ENCODE measurements at regions not wholly inside any gene's neighbourhood (a gene's known extent, or its start where the extent isn't known, plus 50 kb on each side); places are given as distances from the start of the nearest gene placed in this dataset.
"Not testable (repeated sequence)": the region's sequence is repeated elsewhere in the genome, so short reads cannot be mapped to it uniquely, and the experiment has no call there.

DNA sequence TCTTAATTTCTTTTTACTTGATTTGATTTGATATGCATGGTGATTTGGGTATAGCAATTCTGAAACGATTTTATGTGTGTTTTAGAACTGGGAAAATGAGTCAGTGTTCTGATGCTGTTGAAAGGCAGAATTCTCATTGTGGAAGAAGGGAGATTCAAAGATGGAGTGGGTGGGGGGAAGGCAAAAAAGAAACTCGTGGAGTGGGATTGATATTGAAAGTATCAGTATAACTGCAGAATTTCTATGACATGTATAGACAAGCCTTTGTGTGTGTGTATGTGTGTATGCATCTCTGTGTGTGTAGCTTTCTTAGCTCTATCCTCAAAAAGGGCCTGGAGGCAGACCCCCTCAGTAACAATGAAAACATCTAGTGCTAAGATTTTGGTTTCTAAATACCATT, 184.3 kb upstream of the OLIG3 start:
- H3K4me1 ChIP-seq (ENCODE audit: low read length): peaks cover 4% of the 10 kb centered on the region; the same call in 1 of the 2 replicates
- H3K27me3 ChIP-seq (ENCODE audit: low read length): no peaks in the 10 kb centered on the region
- H3K9me3 ChIP-seq (ENCODE audit: low read length): no peaks in the 10 kb centered on the region
- no peak overlapping the region for H2AFZ ChIP-seq (ENCODE audit: low read length)
- no peak overlapping the region for H3K4me2 ChIP-seq (ENCODE audit: low read depth, low read length, poor library complexity, severe bottlenecking)
- no peak overlapping the region for H3K9ac ChIP-seq (ENCODE audit: low read length)
- no peaks in the 10 kb centered on the region for H3K36me3 ChIP-seq (ENCODE audit: insufficient read depth, low read length)
- H3K27ac ChIP-seq (ENCODE audit: low read length): no peak overlapping the region
- no peak for DNase-seq
- no peaks in the 10 kb centered on the region for H4K20me1 ChIP-seq (ENCODE audit: insufficient read depth, low read depth, low read length)
- no peak overlapping the region for H3K4me3 ChIP-seq (ENCODE audit: low read length)
- no peaks in the 10 kb centered on the region for H3K79me2 ChIP-seq (ENCODE audit: low read length)
- H3K9me2 ChIP-seq (replicated peaks; ENCODE audit: insufficient read depth, low read length): no peaks in the 10 kb centered on the region

DNA sequence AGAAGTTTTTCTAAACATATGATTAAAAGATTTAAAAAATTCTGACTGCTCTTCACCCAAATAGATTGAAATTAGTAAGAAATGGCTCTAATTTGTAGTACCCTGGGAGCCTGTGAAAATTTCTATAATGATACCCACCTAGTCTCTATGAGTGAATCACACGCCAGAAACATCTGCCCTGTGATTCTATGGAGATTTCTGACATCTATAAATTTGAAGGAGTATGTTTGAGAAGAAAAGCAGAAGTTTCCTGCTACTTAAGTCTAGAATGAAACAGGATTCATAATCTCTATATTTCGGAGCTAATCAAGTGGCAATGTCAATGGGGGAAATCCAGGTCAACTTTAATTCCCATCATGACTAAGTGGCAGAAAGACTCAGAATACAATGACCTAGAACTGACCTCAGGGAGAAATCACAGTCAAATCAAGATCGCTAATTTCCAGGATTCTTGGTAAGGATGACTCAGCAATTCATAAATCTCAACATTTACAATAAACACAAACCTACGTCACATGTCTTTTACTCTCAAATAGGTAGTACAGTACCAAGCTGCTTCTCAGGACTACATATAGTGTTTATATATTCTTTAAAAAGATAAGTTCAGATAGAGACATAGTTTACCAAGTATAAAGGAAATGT, 186.2 kb upstream of the TNFAIP3 start:
- H3K4me2 ChIP-seq (ENCODE audit: low read depth, low read length, poor library complexity, severe bottlenecking): peak overlapping the region; percentile 30
- peaks cover 4% of the 10 kb centered on the region; the same call in 1 of the 2 replicates for H3K4me1 ChIP-seq (ENCODE audit: low read length)
- no peaks in the 10 kb centered on the region for H3K79me2 ChIP-seq (ENCODE audit: low read length)
- no peaks in the 10 kb centered on the region for H3K36me3 ChIP-seq (ENCODE audit: insufficient read depth, low read length)
- H2AFZ ChIP-seq (ENCODE audit: low read length): no peak overlapping the region
- no peak overlapping the region for H3K9ac ChIP-seq (ENCODE audit: low read length)
- no peaks in the 10 kb centered on the region for H3K9me2 ChIP-seq (replicated peaks; ENCODE audit: insufficient read depth, low read length)
- DNase-seq: no peak
- H3K9me3 ChIP-seq (ENCODE audit: low read length): no peaks in the 10 kb centered on the region
- H4K20me1 ChIP-seq (ENCODE audit: insufficient read depth, low read depth, low read length): no peaks in the 10 kb centered on the region
- no peak overlapping the region for H3K27ac ChIP-seq (ENCODE audit: low read length)
- no peak overlapping the region for H3K4me3 ChIP-seq (ENCODE audit: low read length)
- H3K27me3 ChIP-seq (ENCODE audit: low read length): no peaks in the 10 kb centered on the region

DNA sequence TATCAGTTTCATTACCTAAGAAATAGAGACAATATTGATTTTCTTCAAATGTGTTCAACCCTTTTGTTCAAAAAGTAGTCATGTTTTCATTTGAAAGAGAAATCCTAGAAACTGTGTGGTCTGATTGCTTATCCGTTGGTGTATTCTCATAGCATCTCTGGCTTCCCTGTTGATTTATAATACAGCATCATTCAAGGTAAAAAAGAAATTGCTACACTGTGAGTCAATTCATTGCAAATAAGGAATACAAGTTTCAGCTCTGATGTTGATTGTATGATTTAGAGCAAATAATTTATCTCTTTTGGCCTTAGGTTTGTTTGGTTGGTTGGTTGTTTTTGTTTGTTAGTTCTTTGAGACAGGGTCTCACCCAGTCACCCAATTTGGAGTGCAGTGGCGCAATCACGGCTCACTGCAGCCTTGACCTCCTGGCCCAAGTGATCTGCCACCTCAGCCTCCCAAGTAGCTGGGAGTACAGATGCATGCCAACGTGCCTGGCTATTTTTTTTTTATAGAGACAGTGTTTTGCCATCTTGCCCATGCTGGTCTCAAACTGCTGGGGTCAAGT, 185.5 kb upstream of the TNFAIP3 start:
- H3K4me3 ChIP-seq (ENCODE audit: low read length): no peak overlapping the region
- no peaks in the 10 kb centered on the region for H3K36me3 ChIP-seq (ENCODE audit: insufficient read depth, low read length)
- no peak overlapping the region for H3K9ac ChIP-seq (ENCODE audit: low read length)
- H3K9me2 ChIP-seq (replicated peaks; ENCODE audit: insufficient read depth, low read length): no peaks in the 10 kb centered on the region
- H4K20me1 ChIP-seq (ENCODE audit: insufficient read depth, low read depth, low read length): no peaks in the 10 kb centered on the region
- H3K27ac ChIP-seq (ENCODE audit: low read length): no peak overlapping the region
- no peak for DNase-seq
- H3K9me3 ChIP-seq (ENCODE audit: low read length): no peaks in the 10 kb centered on the region
- no peaks in the 10 kb centered on the region for H3K27me3 ChIP-seq (ENCODE audit: low read length)
- H3K4me1 ChIP-seq (ENCODE audit: low read length): peaks cover 4% of the 10 kb centered on the region; the same call in 1 of the 2 replicates
- H3K79me2 ChIP-seq (ENCODE audit: low read length): no peaks in the 10 kb centered on the region
- no peak overlapping the region for H2AFZ ChIP-seq (ENCODE audit: low read length)
- H3K4me2 ChIP-seq (ENCODE audit: low read depth, low read length, poor library complexity, severe bottlenecking): no peak overlapping the region

DNA sequence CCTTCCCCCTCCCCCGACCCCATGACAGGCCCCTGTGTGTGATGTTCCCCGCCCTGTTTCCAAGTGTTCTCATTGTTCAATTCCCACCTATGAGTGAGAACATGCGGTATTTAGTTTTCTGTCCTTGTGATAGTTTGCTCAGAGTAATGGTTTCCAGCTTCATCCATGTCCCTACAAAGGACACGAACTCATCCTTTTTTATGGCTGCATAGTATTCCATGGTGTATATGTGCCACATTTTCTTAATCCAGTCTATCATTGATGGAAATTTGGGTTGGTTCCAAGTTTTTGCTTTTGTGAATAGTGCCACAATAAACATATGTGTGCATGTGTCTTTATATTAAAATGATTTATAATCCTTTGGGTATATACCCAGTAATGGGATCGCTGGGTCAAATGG, 184.4 kb upstream of the TNFAIP3 start:
- H3K9me2 ChIP-seq (replicated peaks; ENCODE audit: insufficient read depth, low read length); H2AFZ ChIP-seq (ENCODE audit: low read length); H3K27ac ChIP-seq (ENCODE audit: low read length); H3K27me3 ChIP-seq (ENCODE audit: low read length); H4K20me1 ChIP-seq (ENCODE audit: insufficient read depth, low read depth, low read length); H3K4me3 ChIP-seq (ENCODE audit: low read length); H3K4me1 ChIP-seq (ENCODE audit: low read length); DNase-seq; H3K79me2 ChIP-seq (ENCODE audit: low read length); H3K36me3 ChIP-seq (ENCODE audit: insufficient read depth, low read length); H3K9me3 ChIP-seq (ENCODE audit: low read length); H3K4me2 ChIP-seq (ENCODE audit: low read depth, low read length, poor library complexity, severe bottlenecking); H3K9ac ChIP-seq (ENCODE audit: low read length): not testable (repeated sequence)

DNA sequence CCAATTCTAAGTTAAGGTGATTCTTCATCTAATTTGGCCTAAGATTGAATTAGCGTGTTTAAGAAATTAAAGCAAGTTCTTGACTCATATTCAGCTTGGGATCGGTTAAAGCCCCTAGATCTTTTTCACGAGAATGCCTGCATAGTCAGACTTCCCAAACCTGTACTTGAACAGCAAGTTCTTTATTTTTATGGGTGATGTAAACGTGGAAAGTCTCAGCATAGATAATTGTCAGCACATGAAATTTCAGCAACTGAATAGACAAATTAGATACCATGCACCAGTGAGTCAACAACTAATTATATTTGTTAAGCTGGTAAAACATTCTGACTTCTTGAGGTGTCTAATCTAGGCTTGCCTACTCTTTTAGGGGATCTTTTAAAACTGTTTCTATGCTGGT, 183.1 kb upstream of the TNFAIP3 start:
- no peaks in the 10 kb centered on the region for H3K36me3 ChIP-seq (ENCODE audit: insufficient read depth, low read length)
- no peaks in the 10 kb centered on the region for H3K9me2 ChIP-seq (replicated peaks; ENCODE audit: insufficient read depth, low read length)
- H4K20me1 ChIP-seq (ENCODE audit: insufficient read depth, low read depth, low read length): no peaks in the 10 kb centered on the region
- no peak overlapping the region for H3K4me3 ChIP-seq (ENCODE audit: low read length)
- no peak overlapping the region for H2AFZ ChIP-seq (ENCODE audit: low read length)
- H3K4me2 ChIP-seq (ENCODE audit: low read depth, low read length, poor library complexity, severe bottlenecking): no peak overlapping the region
- H3K4me1 ChIP-seq (ENCODE audit: low read length): peaks cover 4% of the 10 kb centered on the region; the same call in 1 of the 2 replicates
- no peak for DNase-seq
- no peak overlapping the region for H3K27ac ChIP-seq (ENCODE audit: low read length)
- no peaks in the 10 kb centered on the region for H3K79me2 ChIP-seq (ENCODE audit: low read length)
- H3K9me3 ChIP-seq (ENCODE audit: low read length): no peaks in the 10 kb centered on the region
- H3K27me3 ChIP-seq (ENCODE audit: low read length): no peaks in the 10 kb centered on the region
- H3K9ac ChIP-seq (ENCODE audit: low read length): no peak overlapping the region

DNA sequence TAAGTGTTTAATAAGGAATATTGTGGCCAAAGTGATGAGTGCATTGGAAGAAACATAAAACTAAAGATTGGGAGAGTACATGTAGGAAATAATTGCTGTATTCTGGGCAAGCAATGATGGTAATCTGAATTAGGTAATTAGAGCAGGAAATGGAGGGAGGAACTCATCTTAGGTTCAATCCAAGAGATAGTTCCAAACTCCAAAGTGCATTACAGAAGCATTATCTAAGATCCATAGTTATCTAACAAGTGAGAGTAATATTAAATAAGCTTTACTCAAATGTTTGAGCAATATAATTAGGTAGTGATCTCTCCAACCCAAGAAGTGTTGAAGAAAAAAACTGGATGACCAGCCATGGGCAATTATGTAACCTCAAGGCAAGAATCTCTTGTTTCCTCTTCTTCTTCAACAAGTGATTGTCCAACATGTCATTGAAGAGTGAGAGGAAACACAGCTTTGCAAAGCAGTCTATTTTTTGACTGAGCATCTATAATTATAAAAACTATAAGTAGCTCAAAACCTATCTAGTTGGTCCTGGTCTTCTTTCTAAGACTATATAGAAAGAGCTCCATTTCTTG, 181.2 kb upstream of the TNFAIP3 start:
- no peak overlapping the region for H2AFZ ChIP-seq (ENCODE audit: low read length)
- H3K79me2 ChIP-seq (ENCODE audit: low read length): no peaks in the 10 kb centered on the region
- H3K36me3 ChIP-seq (ENCODE audit: insufficient read depth, low read length): no peaks in the 10 kb centered on the region
- H3K4me3 ChIP-seq (ENCODE audit: low read length): no peak overlapping the region
- peaks cover under 1% of the 10 kb centered on the region; the same call in 1 of the 2 replicates for H3K4me1 ChIP-seq (ENCODE audit: low read length)
- no peak for DNase-seq
- H3K27me3 ChIP-seq (ENCODE audit: low read length): no peaks in the 10 kb centered on the region
- no peaks in the 10 kb centered on the region for H4K20me1 ChIP-seq (ENCODE audit: insufficient read depth, low read depth, low read length)
- no peaks in the 10 kb centered on the region for H3K9me3 ChIP-seq (ENCODE audit: low read length)
- H3K4me2 ChIP-seq (ENCODE audit: low read depth, low read length, poor library complexity, severe bottlenecking): no peak overlapping the region
- H3K9ac ChIP-seq (ENCODE audit: low read length): no peak overlapping the region
- H3K9me2 ChIP-seq (replicated peaks; ENCODE audit: insufficient read depth, low read length): no peaks in the 10 kb centered on the region
- no peak overlapping the region for H3K27ac ChIP-seq (ENCODE audit: low read length)

DNA sequence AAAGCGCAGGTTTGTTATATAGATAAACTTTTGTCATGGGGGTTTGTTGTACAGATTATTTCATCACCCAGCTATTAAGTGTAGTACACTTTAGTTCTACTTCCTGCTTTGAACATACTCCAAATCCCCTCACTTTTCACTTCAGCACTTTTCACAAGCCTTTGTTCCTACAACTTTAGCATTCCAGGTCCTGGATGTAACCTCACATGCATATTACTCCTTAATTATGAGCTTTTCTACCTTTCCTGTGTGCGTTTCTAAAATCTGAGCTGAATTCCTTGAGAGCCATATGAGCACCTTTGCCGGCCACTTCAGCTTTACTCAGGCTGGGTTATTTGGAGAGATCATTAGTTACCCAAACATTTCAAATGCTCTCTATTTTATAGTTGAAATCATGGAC, 179.2 kb upstream of the TNFAIP3 start:
- no peaks in the 10 kb centered on the region for H3K9me3 ChIP-seq (ENCODE audit: low read length)
- no peak overlapping the region for H3K27ac ChIP-seq (ENCODE audit: low read length)
- H3K27me3 ChIP-seq (ENCODE audit: low read length): no peaks in the 10 kb centered on the region
- no peak overlapping the region for H2AFZ ChIP-seq (ENCODE audit: low read length)
- no peaks in the 10 kb centered on the region for H3K79me2 ChIP-seq (ENCODE audit: low read length)
- no peak overlapping the region for H3K9ac ChIP-seq (ENCODE audit: low read length)
- H4K20me1 ChIP-seq (ENCODE audit: insufficient read depth, low read depth, low read length): no peaks in the 10 kb centered on the region
- H3K9me2 ChIP-seq (replicated peaks; ENCODE audit: insufficient read depth, low read length): no peaks in the 10 kb centered on the region
- H3K4me2 ChIP-seq (ENCODE audit: low read depth, low read length, poor library complexity, severe bottlenecking): no peak overlapping the region
- H3K4me3 ChIP-seq (ENCODE audit: low read length): no peak overlapping the region
- no peak for DNase-seq
- H3K36me3 ChIP-seq (ENCODE audit: insufficient read depth, low read length): no peaks in the 10 kb centered on the region
- no peaks in the 10 kb centered on the region for H3K4me1 ChIP-seq (ENCODE audit: low read length)

DNA sequence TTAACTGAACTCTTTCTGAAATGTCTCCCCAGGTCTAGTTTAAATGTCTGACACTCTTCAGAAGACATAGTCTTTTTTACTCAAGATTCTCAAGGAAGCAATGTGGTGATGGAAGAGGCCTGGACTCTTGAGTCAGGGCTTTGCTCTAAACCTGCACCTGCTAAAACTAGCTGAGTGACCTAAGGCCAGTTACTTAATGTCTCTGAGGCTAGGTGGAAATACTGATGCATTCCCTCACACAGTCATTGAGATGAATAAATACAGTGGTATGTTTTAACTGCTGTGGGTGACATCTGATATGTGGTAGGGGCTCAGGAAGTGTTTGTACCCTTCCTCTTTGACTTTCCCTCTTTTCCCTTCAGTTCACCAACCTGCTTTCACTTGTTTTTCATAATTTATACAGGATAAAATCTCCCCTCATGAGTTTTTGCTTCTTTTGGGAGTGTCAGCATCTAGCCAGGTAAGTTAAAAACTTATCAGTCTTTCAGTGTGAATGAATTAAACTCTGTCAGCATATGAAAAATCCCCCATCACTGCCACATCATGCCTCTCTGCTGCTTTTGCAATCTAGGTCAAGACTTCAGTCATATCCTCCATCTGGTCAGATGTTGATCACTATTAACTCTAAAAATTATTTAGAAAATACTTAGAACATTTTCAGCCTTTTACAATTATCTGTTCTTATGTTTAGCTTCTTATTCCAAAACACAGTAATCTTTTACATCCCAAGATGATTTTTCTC, 178.7 kb upstream of the TNFAIP3 start:
- no peak overlapping the region for H3K9ac ChIP-seq (ENCODE audit: low read length)
- H3K9me3 ChIP-seq (ENCODE audit: low read length): no peaks in the 10 kb centered on the region
- no peak overlapping the region for H2AFZ ChIP-seq (ENCODE audit: low read length)
- H3K79me2 ChIP-seq (ENCODE audit: low read length): no peaks in the 10 kb centered on the region
- H3K4me1 ChIP-seq (ENCODE audit: low read length): no peaks in the 10 kb centered on the region
- no peaks in the 10 kb centered on the region for H3K9me2 ChIP-seq (replicated peaks; ENCODE audit: insufficient read depth, low read length)
- H3K27me3 ChIP-seq (ENCODE audit: low read length): no peaks in the 10 kb centered on the region
- H3K36me3 ChIP-seq (ENCODE audit: insufficient read depth, low read length): no peaks in the 10 kb centered on the region
- no peak overlapping the region for H3K4me2 ChIP-seq (ENCODE audit: low read depth, low read length, poor library complexity, severe bottlenecking)
- no peak for DNase-seq
- no peak overlapping the region for H3K4me3 ChIP-seq (ENCODE audit: low read length)
- H3K27ac ChIP-seq (ENCODE audit: low read length): no peak overlapping the region
- no peaks in the 10 kb centered on the region for H4K20me1 ChIP-seq (ENCODE audit: insufficient read depth, low read depth, low read length)
